BJ (cell line): ENCODE measurements at regions not wholly inside any gene's neighbourhood (a gene's known extent, or its start where the extent isn't known, plus 50 kb on each side); places are given as distances from the start of the nearest gene placed in this dataset.

Experiments
- CTCF ChIA-PET: fragments of 350-600 bp; formaldehyde crosslinking; extraction: SDS; loops from one replicate; lab custom pipeline; 2021; ENCODE audit warnings: antibody characterized with exemption, inconsistent platforms; lab: Yijun Ruan, JAX
- POLR2A ChIA-PET: fragments of 300-600 bp; sonication (Branson Sonifier 250); formaldehyde crosslinking; extraction: SDS; loops from one replicate; lab custom pipeline; 2021; ENCODE audit warnings: antibody characterized with exemption; lab: Charles Lee
- DNase-seq: peaks from one replicate; pipeline ENCODE4 v3.0.0-alpha.2; 2011; ENCODE audit warnings: low read depth
- H3K27me3 ChIP-seq: 2 replicates; pipeline ENCODE4 v1.6.0; 2011; ENCODE audit warnings: low read length; ENCODE audit not compliant: control insufficient read depth, insufficient read depth
- H3K36me3 ChIP-seq: 2 replicates; pipeline ENCODE4 v1.5.1; 2011; ENCODE audit warnings: low read length; ENCODE audit not compliant: control insufficient read depth, insufficient read depth
- H3K4me3 ChIP-seq: 2 replicates; pipeline ENCODE4 v1.5.1; 2011; ENCODE audit warnings: low read depth, mild to moderate bottlenecking, control low read depth, low read length
- CTCF ChIP-seq: IDR thresholded peaks from 2 replicates; pipeline ENCODE4 v1.5.1; 2011; ENCODE audit warnings: low read depth, mild to moderate bottlenecking, control low read depth, inconsistent platforms, low read length, moderate library complexity; ENCODE audit not compliant: insufficient read depth

GRCh38 chr14:26849514-26849913 lies 251.7 kb upstream of the NOVA1 start:
- POLR2A ChIA-PET: no interaction called here
- no peak for TF ChIP-seq CTCF
- H3K36me3 ChIP-seq: no peaks in the 10 kb centered on the region
- CTCF ChIA-PET: no interaction called here
- no peaks in the 10 kb centered on the region for H3K27me3 ChIP-seq
- H3K4me3 ChIP-seq: no peak overlapping the region
- DNase-seq: no peak

GRCh38 chr14:26851793-26852192 lies 254.0 kb upstream of the NOVA1 start:
- CTCF ChIA-PET: no interaction called here
- no peak for DNase-seq
- H3K36me3 ChIP-seq: no peaks in the 10 kb centered on the region
- TF ChIP-seq CTCF: no peak
- POLR2A ChIA-PET: no interaction called here
- H3K27me3 ChIP-seq: no peaks in the 10 kb centered on the region
- no peak overlapping the region for H3K4me3 ChIP-seq

- no peak overlapping the region for H3K4me3 ChIP-seq
- H3K36me3 ChIP-seq: no peaks in the 10 kb centered on the region
- CTCF ChIA-PET: no interaction called here
- DNase-seq: no peak
- POLR2A ChIA-PET: no interaction called here
- no peak for TF ChIP-seq CTCF
- H3K27me3 ChIP-seq: no peaks in the 10 kb centered on the region
These were observed 257.4 kb upstream of the NOVA1 start for GRCh38 chr14:26855077-26855753.

GRCh38 chr14:26856876-26857518 lies 259.2 kb upstream of the NOVA1 start:
- no peak for DNase-seq
- Histone ChIP-seq H3K36me3 (no peaks in the 10 kb centered on the region), H3K4me3 (no peak overlapping the region), H3K27me3 (no peaks in the 10 kb centered on the region)
- ChIA-PET CTCF (no interaction called here), POLR2A (no interaction called here)
- TF ChIP-seq CTCF: no peak

GRCh38 chr14:26859483-26859882 lies 261.6 kb upstream of the NOVA1 start:
- Histone ChIP-seq H3K27me3 (no peaks in the 10 kb centered on the region), H3K4me3 (no peak overlapping the region), H3K36me3 (no peaks in the 10 kb centered on the region)
- ChIA-PET POLR2A (no interaction called here), CTCF (no interaction called here)
- TF ChIP-seq CTCF: no peak
- no peak for DNase-seq
